Neural cell (in vitro differentiated cells): ENCODE measurements at regions not wholly inside any gene's neighbourhood (a gene's known extent, or its start where the extent isn't known, plus 50 kb on each side); places are given as distances from the start of the nearest gene placed in this dataset.

Experiments
- EP300 ChIP-seq: fragments of 450-650 bp; conservative IDR thresholded peaks from 2 replicates; pipeline ENCODE4 v1.6.1; 2014; ENCODE audit warnings: antibody characterized with exemption, mild to moderate bottlenecking, moderate library complexity; ENCODE audit not compliant: poor library complexity, severe bottlenecking
- EZH2 ChIP-seq: fragments of 200-600, 300-800 bp; shearing (Covaris generic), sonication (generic); IDR thresholded peaks from 2 replicates; pipeline ENCODE4 v1.6.1; 2014; ENCODE audit warnings: antibody characterized with exemption, low read length, borderline replicate concordance, mild to moderate bottlenecking; ENCODE audit not compliant: insufficient read depth, poor library complexity, severe bottlenecking
- TAF1 ChIP-seq: IDR thresholded peaks from 2 replicates; pipeline ENCODE4 v1.6.1; 2012; ENCODE audit warnings: low read depth
- TF ChIP-seq, protein P1 (sequence below): fragments of 450-650 bp; IDR thresholded peaks from 2 replicates; pipeline ENCODE4 v1.5.1; 2014; ENCODE audit warnings: antibody characterized with exemption, mild to moderate bottlenecking, moderate library complexity; ENCODE audit not compliant: poor library complexity, severe bottlenecking

DNA sequence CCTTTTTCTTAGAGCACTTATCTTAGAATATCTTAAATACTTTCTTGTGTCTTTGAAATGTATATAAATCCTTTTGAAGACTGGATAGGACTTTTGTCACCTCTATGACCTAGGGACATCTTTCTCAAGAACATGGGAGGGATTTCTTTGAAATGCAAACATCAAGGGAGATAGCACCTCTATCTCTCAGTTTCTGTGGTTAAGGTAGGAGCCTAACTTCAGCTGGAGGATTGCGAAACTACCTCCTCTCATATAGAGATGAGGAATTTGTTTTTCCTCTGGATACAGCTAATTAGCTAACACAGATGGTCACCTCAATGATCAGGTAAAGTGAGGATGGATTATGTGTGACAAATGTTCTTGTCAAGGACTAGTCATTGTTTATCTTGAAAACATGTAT, 631.3 kb upstream of the IMPG1 start:
- TF ChIP-seq, protein P1, sequence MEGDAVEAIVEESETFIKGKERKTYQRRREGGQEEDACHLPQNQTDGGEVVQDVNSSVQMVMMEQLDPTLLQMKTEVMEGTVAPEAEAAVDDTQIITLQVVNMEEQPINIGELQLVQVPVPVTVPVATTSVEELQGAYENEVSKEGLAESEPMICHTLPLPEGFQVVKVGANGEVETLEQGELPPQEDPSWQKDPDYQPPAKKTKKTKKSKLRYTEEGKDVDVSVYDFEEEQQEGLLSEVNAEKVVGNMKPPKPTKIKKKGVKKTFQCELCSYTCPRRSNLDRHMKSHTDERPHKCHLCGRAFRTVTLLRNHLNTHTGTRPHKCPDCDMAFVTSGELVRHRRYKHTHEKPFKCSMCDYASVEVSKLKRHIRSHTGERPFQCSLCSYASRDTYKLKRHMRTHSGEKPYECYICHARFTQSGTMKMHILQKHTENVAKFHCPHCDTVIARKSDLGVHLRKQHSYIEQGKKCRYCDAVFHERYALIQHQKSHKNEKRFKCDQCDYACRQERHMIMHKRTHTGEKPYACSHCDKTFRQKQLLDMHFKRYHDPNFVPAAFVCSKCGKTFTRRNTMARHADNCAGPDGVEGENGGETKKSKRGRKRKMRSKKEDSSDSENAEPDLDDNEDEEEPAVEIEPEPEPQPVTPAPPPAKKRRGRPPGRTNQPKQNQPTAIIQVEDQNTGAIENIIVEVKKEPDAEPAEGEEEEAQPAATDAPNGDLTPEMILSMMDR, result no peak
- TF ChIP-seq EZH2 (no peak), EP300 (no peak), TAF1 (no peak)
